ENCODE measurements at regions not wholly inside any gene's neighbourhood (a gene's known extent, or its start where the extent isn't known, plus 50 kb on each side); places are given as distances from the start of the nearest gene placed in this dataset.

DNA sequence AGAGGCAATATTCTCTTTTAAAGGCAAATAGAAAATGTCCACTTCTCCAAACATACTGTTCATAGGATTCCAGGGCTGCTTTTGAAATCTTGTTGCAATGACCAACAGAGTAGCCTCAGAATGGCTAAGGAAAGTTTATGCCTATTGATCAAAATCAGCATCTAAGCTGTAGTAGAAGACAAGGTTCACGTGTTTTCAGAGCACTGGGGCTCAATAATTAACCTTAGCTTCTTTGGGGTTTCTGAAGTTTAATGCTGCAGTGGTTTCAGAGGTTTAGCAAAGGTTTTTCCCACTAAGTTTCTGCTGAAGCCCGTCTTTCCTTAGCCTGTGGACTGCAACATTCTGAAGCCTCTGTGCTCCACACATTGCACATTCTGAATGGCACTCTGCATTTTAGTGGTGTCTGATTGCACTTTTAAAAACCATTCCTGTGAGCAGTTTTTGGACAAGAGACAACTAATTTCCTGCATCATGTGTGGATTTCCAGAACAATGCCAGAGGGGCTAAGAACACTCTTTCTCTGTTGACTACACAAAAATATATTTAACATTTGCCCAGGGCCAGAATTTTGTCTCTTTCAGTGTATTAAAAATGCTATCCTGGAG lies 342.5 kb downstream of the PTEN start:
- Histone ChIP-seq H3K36me3 (no peaks in the 10 kb centered on the region), H3K4me1 (no peaks in the 10 kb centered on the region), H3K9me3 (replicated peaks) (no peaks in the 10 kb centered on the region), H3K27ac (replicated peaks) (no peak overlapping the region), H3K4me3 (no peak overlapping the region), H3K27me3 (ENCODE audit: low read depth) (no peaks in the 10 kb centered on the region)
- intact Hi-C loops (cut with micrococcal nuclease) = no loop called here
- no peak for DNase-seq
- TF ChIP-seq, protein P1, sequence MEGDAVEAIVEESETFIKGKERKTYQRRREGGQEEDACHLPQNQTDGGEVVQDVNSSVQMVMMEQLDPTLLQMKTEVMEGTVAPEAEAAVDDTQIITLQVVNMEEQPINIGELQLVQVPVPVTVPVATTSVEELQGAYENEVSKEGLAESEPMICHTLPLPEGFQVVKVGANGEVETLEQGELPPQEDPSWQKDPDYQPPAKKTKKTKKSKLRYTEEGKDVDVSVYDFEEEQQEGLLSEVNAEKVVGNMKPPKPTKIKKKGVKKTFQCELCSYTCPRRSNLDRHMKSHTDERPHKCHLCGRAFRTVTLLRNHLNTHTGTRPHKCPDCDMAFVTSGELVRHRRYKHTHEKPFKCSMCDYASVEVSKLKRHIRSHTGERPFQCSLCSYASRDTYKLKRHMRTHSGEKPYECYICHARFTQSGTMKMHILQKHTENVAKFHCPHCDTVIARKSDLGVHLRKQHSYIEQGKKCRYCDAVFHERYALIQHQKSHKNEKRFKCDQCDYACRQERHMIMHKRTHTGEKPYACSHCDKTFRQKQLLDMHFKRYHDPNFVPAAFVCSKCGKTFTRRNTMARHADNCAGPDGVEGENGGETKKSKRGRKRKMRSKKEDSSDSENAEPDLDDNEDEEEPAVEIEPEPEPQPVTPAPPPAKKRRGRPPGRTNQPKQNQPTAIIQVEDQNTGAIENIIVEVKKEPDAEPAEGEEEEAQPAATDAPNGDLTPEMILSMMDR (IDR thresholded peaks at IDR 0.05; ENCODE audit: borderline replicate concordance) = no peak

DNA sequence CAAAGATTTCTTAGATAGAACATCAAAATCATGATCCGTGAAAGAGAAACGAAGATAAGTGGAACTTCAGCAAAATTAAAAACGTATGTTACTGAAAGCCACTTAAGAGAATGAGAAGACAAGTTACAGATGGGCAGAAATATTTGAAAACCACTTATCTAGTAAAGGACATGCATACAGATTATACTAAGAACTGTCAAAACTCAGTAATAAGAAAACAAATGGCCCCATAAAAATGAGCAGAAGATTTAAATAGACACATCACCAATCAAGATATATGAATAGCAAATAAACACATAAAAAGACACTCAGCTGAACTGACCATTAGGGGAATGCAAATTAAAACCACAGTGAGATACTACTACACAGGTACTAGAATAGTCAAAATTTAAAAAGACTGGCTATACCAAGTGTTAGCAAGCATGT lies 343.7 kb downstream of the PTEN start:
- H3K9me3 ChIP-seq (replicated peaks) = no peaks in the 10 kb centered on the region
- H3K4me3 ChIP-seq = no peak overlapping the region
- H3K36me3 ChIP-seq = no peaks in the 10 kb centered on the region
- H3K27ac ChIP-seq (replicated peaks) = no peak overlapping the region
- intact Hi-C loops (cut with micrococcal nuclease) = no loop called here
- H3K27me3 ChIP-seq (ENCODE audit: low read depth) = no peaks in the 10 kb centered on the region
- no peaks in the 10 kb centered on the region for H3K4me1 ChIP-seq
- TF ChIP-seq, protein P1 (IDR thresholded peaks at IDR 0.05; ENCODE audit: borderline replicate concordance) = no peak
- DNase-seq = no peak

DNA sequence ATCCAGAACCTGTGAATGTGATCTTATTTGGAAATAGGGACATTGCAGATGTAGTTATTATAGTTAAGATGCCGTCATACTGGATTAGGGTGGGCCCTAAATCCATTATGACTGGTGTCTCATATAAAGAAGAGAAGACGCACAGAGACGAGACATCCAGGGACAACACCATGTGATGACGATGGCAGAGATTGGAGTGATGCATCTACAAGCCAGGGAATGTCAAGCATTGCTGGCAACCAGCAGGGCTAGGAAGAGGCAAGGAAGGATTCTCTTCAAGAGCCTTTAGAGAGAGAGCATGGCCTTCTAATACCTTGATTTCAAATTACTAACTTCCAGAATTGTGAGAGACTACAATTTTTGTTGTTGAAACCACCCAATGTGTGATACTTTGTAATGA lies 345.8 kb downstream of the PTEN start:
- no peaks in the 10 kb centered on the region for H3K36me3 ChIP-seq
- TF ChIP-seq, protein P1 (IDR thresholded peaks at IDR 0.05; ENCODE audit: borderline replicate concordance) = no peak
- no peaks in the 10 kb centered on the region for H3K27me3 ChIP-seq (ENCODE audit: low read depth)
- H3K4me1 ChIP-seq = no peaks in the 10 kb centered on the region
- no peak overlapping the region for H3K4me3 ChIP-seq
- H3K27ac ChIP-seq (replicated peaks) = no peak overlapping the region
- DNase-seq = no peak
- no peaks in the 10 kb centered on the region for H3K9me3 ChIP-seq (replicated peaks)
- intact Hi-C loops (cut with micrococcal nuclease) = no loop called here

DNA sequence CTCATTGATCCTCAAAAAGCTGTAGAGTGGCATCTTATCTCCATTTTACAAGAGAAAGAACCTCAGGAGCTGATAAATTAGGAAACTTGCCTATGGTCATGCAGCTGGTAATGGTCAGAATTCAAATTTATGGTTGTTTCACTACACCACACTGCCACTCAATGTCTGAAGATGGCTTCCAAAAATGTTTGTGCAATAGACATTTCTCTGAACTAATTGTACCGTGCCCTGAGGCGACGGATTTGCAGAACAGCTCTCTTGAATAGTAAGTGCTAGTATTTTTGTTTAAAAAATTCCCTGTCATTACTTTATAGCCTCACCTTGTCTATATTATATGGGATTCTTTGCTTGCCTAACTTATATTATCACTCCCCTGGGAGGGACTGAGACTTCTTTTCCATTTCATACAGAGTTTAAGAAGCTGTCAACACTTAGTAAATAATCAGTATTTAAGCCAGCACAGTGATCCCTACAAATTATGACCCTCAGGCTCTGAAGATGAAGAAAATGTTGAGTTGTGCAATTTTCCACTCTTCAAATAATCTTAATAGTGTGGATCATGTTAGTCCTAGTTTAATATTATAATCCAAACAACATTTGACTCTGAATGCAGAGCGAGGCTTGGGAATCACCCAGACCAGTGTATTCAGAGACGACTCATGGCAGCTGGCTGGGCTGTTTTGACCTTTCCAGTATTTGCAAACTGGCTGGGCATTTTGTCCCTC lies 346.6 kb downstream of the PTEN start:
- H3K9me3 ChIP-seq (replicated peaks) = no peaks in the 10 kb centered on the region
- DNase-seq = no peak
- intact Hi-C loops (cut with micrococcal nuclease) = no loop called here
- no peaks in the 10 kb centered on the region for H3K4me1 ChIP-seq
- no peak overlapping the region for H3K27ac ChIP-seq (replicated peaks)
- H3K4me3 ChIP-seq = no peak overlapping the region
- no peaks in the 10 kb centered on the region for H3K36me3 ChIP-seq
- H3K27me3 ChIP-seq (ENCODE audit: low read depth) = no peaks in the 10 kb centered on the region
- TF ChIP-seq, protein P1 (IDR thresholded peaks at IDR 0.05; ENCODE audit: borderline replicate concordance) = no peak

DNA sequence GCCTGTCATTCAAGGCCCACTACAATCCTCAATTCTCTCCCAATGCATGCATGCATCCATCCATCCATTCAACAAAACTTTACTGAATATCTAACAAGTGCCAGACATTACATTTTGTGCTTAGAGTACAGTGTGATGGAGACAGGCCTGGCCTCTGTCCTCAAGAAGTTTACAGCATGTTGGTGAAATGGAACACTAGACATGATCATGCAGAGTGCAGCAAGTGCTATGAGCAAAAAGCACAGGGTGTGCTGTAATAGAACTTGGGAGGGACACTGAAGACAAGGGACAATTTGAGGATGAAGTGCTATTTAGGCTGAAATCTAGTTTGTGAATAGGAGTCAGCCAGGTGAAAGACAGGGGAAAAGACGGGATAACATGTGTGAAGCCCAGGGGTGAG lies 347.8 kb downstream of the PTEN start:
- no peaks in the 10 kb centered on the region for H3K36me3 ChIP-seq
- H3K27me3 ChIP-seq (ENCODE audit: low read depth) = no peaks in the 10 kb centered on the region
- H3K4me1 ChIP-seq = no peaks in the 10 kb centered on the region
- DNase-seq = no peak
- intact Hi-C loops (cut with micrococcal nuclease) = no loop called here
- TF ChIP-seq, protein P1 (IDR thresholded peaks at IDR 0.05; ENCODE audit: borderline replicate concordance) = no peak
- H3K9me3 ChIP-seq (replicated peaks) = no peaks in the 10 kb centered on the region
- H3K4me3 ChIP-seq = no peak overlapping the region
- no peak overlapping the region for H3K27ac ChIP-seq (replicated peaks)
